H1 (cell line): ENCODE measurements at regions not wholly inside any gene's neighbourhood (a gene's known extent, or its start where the extent isn't known, plus 50 kb on each side); places are given as distances from the start of the nearest gene placed in this dataset.

ENCODE experiments used
- CTCF ChIA-PET: fragments of 300-600 bp; sonication (Branson Sonifier 250); formaldehyde crosslinking; loops from one replicate; lab custom pipeline; 2021; ENCODE audit not compliant: partially characterized antibody; lab: Charles Lee
- POLR2A ChIA-PET: fragments of 300-600 bp; sonication (Branson Sonifier 250); formaldehyde crosslinking; loops from one replicate; lab custom pipeline; 2021; ENCODE audit warnings: inconsistent platforms; ENCODE audit not compliant: partially characterized antibody; lab: Charles Lee
- DNase-seq, 2 experiments: peaks; one replicate each; pipeline versions ENCODE4 v3.0.0 to v3.0.0-alpha.2; 2010 to 2022; ENCODE audit warnings: low spot score in 2 of 2, low read depth in 1 of 2, mixed read lengths in 1 of 2
- FAIRE-seq: peaks from 2 replicates; lab custom pipeline; 2011; peaks lifted over from hg19 to GRCh38; lab: Jason Lieb, UNC
- H2AFZ ChIP-seq: 2 replicates; pipeline ENCODE4 v1.8.1; 2012; ENCODE audit warnings: low read length, inconsistent platforms
- H2AK5ac ChIP-seq: 2 replicates; pipeline ENCODE4 v1.6.1; 2013; ENCODE audit warnings: low read depth, low read length
- H2BK120ac ChIP-seq: replicated peaks from 2 replicates; pipeline ENCODE3; 2013; ENCODE audit warnings: low read depth, low read length, inconsistent platforms
- H2BK12ac ChIP-seq: 2 replicates; pipeline ENCODE4 v1.6.1; 2013; ENCODE audit warnings: low read depth, low read length
- H2BK15ac ChIP-seq: 2 replicates; pipeline ENCODE4 v1.6.1; 2013; ENCODE audit warnings: low read length
- H2BK20ac ChIP-seq: 2 replicates; pipeline ENCODE4 v1.6.1; 2013; ENCODE audit warnings: low read length
- H2BK5ac ChIP-seq: 2 replicates; pipeline ENCODE4 v1.6.1; 2013; ENCODE audit warnings: low read depth, low read length
- H3K14ac ChIP-seq: 2 replicates; pipeline ENCODE4 v1.6.1; 2013; ENCODE audit warnings: inconsistent platforms; ENCODE audit not compliant: insufficient read length
- H3K18ac ChIP-seq: 2 replicates; pipeline ENCODE4 v1.6.1; 2013; ENCODE audit warnings: low read length; ENCODE audit errors: extremely low read depth
- H3K23ac ChIP-seq: 2 replicates; pipeline ENCODE4 v1.6.1; 2013; ENCODE audit warnings: inconsistent platforms; ENCODE audit not compliant: insufficient read length
- H3K23me2 ChIP-seq: 2 replicates; pipeline ENCODE4 v1.6.1; 2013; ENCODE audit warnings: low read depth, low read length
- H3K27ac ChIP-seq: 2 replicates; pipeline ENCODE4 v1.6.1; 2011; ENCODE audit warnings: low read depth, low read length, inconsistent platforms
- H3K27me3 ChIP-seq, 4 experiments: replicated peaks in 1 of 4; 1 replicate in 1 of 4; 2 replicates in 3 of 4; pipeline versions ENCODE4 v1.6.1 to v1.8.1; 2011 to 2013; ENCODE audit warnings: low read length in 3 of 4, mild to moderate bottlenecking in 3 of 4, inconsistent platforms in 2 of 4, mixed read lengths in 2 of 4, moderate library complexity in 1 of 4; ENCODE audit not compliant: control insufficient read depth in 3 of 4, insufficient read depth in 3 of 4; ENCODE audit errors: extremely low read depth in 1 of 4
- H3K36me3 ChIP-seq, 4 experiments: 2 replicates each; pipeline versions ENCODE4 v1.6.1 to v1.8.1; 2011 to 2013; ENCODE audit warnings: mild to moderate bottlenecking in 4 of 4, low read length in 3 of 4, moderate library complexity in 2 of 4, control low read depth in 1 of 4, inconsistent platforms in 1 of 4; ENCODE audit not compliant: insufficient read depth in 4 of 4, control insufficient read depth in 2 of 4
- H3K4ac ChIP-seq: replicated peaks from 2 replicates; pipeline ENCODE3; 2013; ENCODE audit warnings: low read length, low read depth, mixed read lengths, inconsistent platforms; ENCODE audit not compliant: insufficient read length
- H3K4me1 ChIP-seq, 4 experiments: replicated peaks in 1 of 4; 1 replicate in 1 of 4; 2 replicates in 3 of 4; pipeline versions ENCODE4 v1.6.1 to v1.8.1; 2011 to 2013; ENCODE audit warnings: low read length in 3 of 4, inconsistent platforms in 2 of 4, mixed read lengths in 1 of 4; ENCODE audit not compliant: insufficient read depth in 4 of 4, control insufficient read depth in 3 of 4
- H3K4me2 ChIP-seq, 2 experiments: 2 replicates each; pipeline versions ENCODE4 v1.6.1 to v1.8.1; 2011 to 2013; ENCODE audit warnings: low read depth in 2 of 2, low read length in 2 of 2, control low read depth in 1 of 2, inconsistent platforms in 1 of 2, mild to moderate bottlenecking in 1 of 2; ENCODE audit not compliant: insufficient read depth in 1 of 2
- H3K4me3 ChIP-seq, 4 experiments: fragments of 200-600, 300-600 bp in 1 of 4; sonication (generic), shearing (Covaris generic), sonication (Bioruptor Twin) in 1 of 4; 2 replicates each; pipeline versions ENCODE4 v1.5.1 to v1.8.1; 2011 to 2016; ENCODE audit warnings: low read length in 4 of 4, low read depth in 3 of 4, control low read depth in 2 of 4, inconsistent platforms in 2 of 4, mild to moderate bottlenecking in 2 of 4, mixed read lengths in 1 of 4, moderate library complexity in 1 of 4; ENCODE audit not compliant: insufficient read depth in 2 of 4; ENCODE audit errors: extremely low read depth in 1 of 4
- H3K56ac ChIP-seq: replicated peaks from 2 replicates; pipeline ENCODE3; 2013; ENCODE audit warnings: low read depth, mild to moderate bottlenecking, mixed read lengths, low read length, inconsistent platforms; ENCODE audit not compliant: insufficient read length
- H3K79me1 ChIP-seq: 2 replicates; pipeline ENCODE4 v1.6.1; 2013; ENCODE audit warnings: low read depth, low read length, control low read depth
- H3K79me2 ChIP-seq, 2 experiments: 2 replicates each; pipeline versions ENCODE4 v1.6.1 to v1.8.1; 2012 to 2013; ENCODE audit warnings: low read length in 2 of 2, mild to moderate bottlenecking in 2 of 2, inconsistent platforms in 1 of 2; ENCODE audit not compliant: insufficient read depth in 2 of 2, control insufficient read depth in 1 of 2
- H3K9ac ChIP-seq, 4 experiments: replicated peaks in 1 of 4; 1 replicate in 1 of 4; 2 replicates in 3 of 4; pipeline versions ENCODE4 v1.6.1 to v1.8.1; 2011 to 2013; ENCODE audit warnings: low read depth in 3 of 4, low read length in 3 of 4, control low read depth in 2 of 4, mild to moderate bottlenecking in 2 of 4, moderate library complexity in 2 of 4, inconsistent platforms in 1 of 4; ENCODE audit errors: extremely low read depth in 1 of 4
- H3K9me3 ChIP-seq, 2 experiments: 2 replicates each; pipeline versions ENCODE4 v1.6.1 to v1.8.1; 2012 to 2013; ENCODE audit warnings: mild to moderate bottlenecking in 2 of 2, moderate library complexity in 2 of 2, control low read depth in 1 of 2, inconsistent platforms in 1 of 2, low read depth in 1 of 2, low read length in 1 of 2, mixed read lengths in 1 of 2; ENCODE audit not compliant: insufficient read depth in 2 of 2
- H4K20me1 ChIP-seq, 2 experiments: replicated peaks in 1 of 2; 2 replicates each; pipeline versions ENCODE3 to v1.8.1; 2011 to 2013; ENCODE audit warnings: inconsistent platforms in 2 of 2, low read length in 2 of 2, mild to moderate bottlenecking in 1 of 2; ENCODE audit not compliant: insufficient read depth in 2 of 2, control insufficient read depth in 1 of 2
- H4K5ac ChIP-seq: 2 replicates; pipeline ENCODE4 v1.6.1; 2013; ENCODE audit warnings: low read length, low read depth, mixed read lengths, inconsistent platforms; ENCODE audit not compliant: insufficient read length
- H4K8ac ChIP-seq: 2 replicates; pipeline ENCODE4 v1.8.0; 2013; ENCODE audit warnings: mild to moderate bottlenecking, moderate library complexity, low read length, inconsistent platforms; ENCODE audit not compliant: insufficient read depth; ENCODE audit errors: extremely low read depth
- H4K91ac ChIP-seq: replicated peaks from 2 replicates; pipeline ENCODE3; 2013; ENCODE audit warnings: low read length, mixed read lengths, inconsistent platforms; ENCODE audit not compliant: insufficient read length
- WGBS, 2 experiments: shearing (Covaris generic) in 1 of 2; methylation state at CpG; one replicate each; pipeline versions ENCODE4 v1.1.6 to v1.1.7; 2013 to 2015; ENCODE audit warnings: low lambda C conversion rate in 2 of 2, mixed read lengths in 2 of 2, inconsistent platforms in 1 of 2, low coverage in 1 of 2, missing lambda C conversion rate in 1 of 2; ENCODE audit not compliant: insufficient replicate concordance in 2 of 2, insufficient coverage in 1 of 2, insufficient read length in 1 of 2; ENCODE audit errors: extremely low coverage in 1 of 2, missing lambda C conversion rate in 1 of 2; 5-methylcytosine and 5-hydroxymethylcytosine counted together
- TF ChIP-seq, protein P1 (sequence below): IDR thresholded peaks from 2 replicates; pipeline ENCODE4 v1.6.1; 2011; ENCODE audit warnings: low read depth, mild to moderate bottlenecking, low read length; ENCODE audit not compliant: insufficient read depth

DNA sequence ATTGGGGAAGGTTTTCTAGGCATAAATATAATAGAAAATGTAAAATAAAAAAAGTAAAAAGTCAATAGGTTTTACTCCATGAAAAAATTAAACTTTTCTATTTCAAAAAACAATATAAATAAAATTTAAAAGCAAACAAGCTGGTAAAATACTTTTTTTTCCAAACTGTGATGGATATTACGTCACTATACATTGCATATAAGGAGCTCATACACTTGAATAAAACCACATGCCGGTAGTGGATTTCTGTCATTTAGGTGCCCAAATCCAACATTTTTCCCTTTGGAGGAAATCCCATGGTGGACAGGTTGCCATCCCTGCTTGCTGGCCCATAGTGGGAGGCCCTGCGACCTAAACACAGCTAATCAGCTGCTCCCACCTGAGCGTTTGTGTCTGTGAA is 289.4 kb upstream of the HNRNPA3 start:
- Histone ChIP-seq H3K23me2 (no peaks in the 10 kb centered on the region), H2BK5ac (no peak overlapping the region), H3K9me3 (peaks cover 0 to 3% of the 10 kb centered on the region in 2 experiments; a peak in 2 of 4 replicates), H3K27ac (no peak overlapping the region), H2BK15ac (no peak overlapping the region), H3K4me3 (no peak overlapping the region), H3K36me3 (no peaks in the 10 kb centered on the region), H3K14ac (no peak overlapping the region), H2BK20ac (no peak overlapping the region), H4K20me1 (no peaks in the 10 kb centered on the region), H3K79me2 (no peaks in the 10 kb centered on the region), H2AFZ (peak overlapping the region; percentile 69; the same call in 1 of the 2 replicates), H3K27me3 (no peaks in the 10 kb centered on the region), H3K23ac (no peak overlapping the region), H3K4ac (no peak overlapping the region), H3K4me2 (no peak overlapping the region), H4K91ac (no peak overlapping the region), H4K8ac (no peak overlapping the region), H3K79me1 (no peaks in the 10 kb centered on the region), H3K4me1 (no peaks in the 10 kb centered on the region), H2AK5ac (no peak overlapping the region), H3K56ac (no peak overlapping the region), H2BK12ac (no peak overlapping the region), H3K18ac (no peak overlapping the region), H2BK120ac (no peak overlapping the region), H3K9ac (no peak overlapping the region), H4K5ac (no peak overlapping the region)
- DNase-seq = no peak
- TF ChIP-seq, protein P1, sequence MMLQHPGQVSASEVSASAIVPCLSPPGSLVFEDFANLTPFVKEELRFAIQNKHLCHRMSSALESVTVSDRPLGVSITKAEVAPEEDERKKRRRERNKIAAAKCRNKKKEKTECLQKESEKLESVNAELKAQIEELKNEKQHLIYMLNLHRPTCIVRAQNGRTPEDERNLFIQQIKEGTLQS = no peak
- ChIA-PET CTCF (interaction anchor here (0.7 to 1.0 kb wide), 2 partner anchors 17 to 226 kb away, joined by 3 to 4 read pairs; no protein-coding TSS in a partner anchor), POLR2A (no interaction called here)
- 90% methylated on average over 4 of the region's 4 CpGs; no CpG with 5 or more reads in 1 of the 2 experiments for WGBS, 2 experiments
- FAIRE-seq = no peak
